ENCODE measurements at regions not wholly inside any gene's neighbourhood (a gene's known extent, or its start where the extent isn't known, plus 50 kb on each side); places are given as distances from the start of the nearest gene placed in this dataset.

DNA sequence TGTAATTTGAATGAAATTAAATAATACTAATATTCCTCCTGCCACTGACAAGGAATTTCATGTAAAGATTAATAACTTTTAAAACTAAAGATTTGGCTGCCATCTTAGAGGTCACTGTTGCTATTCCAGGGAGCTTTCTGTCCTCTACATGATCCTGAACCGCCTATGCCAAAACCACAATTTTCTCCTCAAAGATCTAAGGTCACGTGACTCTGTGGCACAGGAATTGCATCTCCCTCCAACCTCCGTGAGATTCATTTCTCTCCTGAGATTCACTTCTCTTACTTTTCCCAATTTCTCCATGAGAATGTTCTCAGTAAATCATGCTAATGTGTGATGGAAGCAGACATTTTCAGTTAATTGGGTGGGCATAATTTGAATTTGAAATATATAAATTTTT is 379.6 kb upstream of the TSHZ2 start:
- TF ChIP-seq, protein P1, sequence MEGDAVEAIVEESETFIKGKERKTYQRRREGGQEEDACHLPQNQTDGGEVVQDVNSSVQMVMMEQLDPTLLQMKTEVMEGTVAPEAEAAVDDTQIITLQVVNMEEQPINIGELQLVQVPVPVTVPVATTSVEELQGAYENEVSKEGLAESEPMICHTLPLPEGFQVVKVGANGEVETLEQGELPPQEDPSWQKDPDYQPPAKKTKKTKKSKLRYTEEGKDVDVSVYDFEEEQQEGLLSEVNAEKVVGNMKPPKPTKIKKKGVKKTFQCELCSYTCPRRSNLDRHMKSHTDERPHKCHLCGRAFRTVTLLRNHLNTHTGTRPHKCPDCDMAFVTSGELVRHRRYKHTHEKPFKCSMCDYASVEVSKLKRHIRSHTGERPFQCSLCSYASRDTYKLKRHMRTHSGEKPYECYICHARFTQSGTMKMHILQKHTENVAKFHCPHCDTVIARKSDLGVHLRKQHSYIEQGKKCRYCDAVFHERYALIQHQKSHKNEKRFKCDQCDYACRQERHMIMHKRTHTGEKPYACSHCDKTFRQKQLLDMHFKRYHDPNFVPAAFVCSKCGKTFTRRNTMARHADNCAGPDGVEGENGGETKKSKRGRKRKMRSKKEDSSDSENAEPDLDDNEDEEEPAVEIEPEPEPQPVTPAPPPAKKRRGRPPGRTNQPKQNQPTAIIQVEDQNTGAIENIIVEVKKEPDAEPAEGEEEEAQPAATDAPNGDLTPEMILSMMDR (IDR thresholded peaks at IDR 0.05; ENCODE audit: poor library complexity, severe bottlenecking) = no peak
- no peak for TF ChIP-seq SMC3 (conservative IDR thresholded peaks at IDR 0.05; ENCODE audit: poor library complexity)
- TF ChIP-seq MXI1 (conservative IDR thresholded peaks at IDR 0.05; ENCODE audit: poor library complexity, severe bottlenecking) = no peak
